Neural cell (in vitro differentiated cells): ENCODE measurements at regions not wholly inside any gene's neighbourhood (a gene's known extent, or its start where the extent isn't known, plus 50 kb on each side); places are given as distances from the start of the nearest gene placed in this dataset.

Experiments used
- H2AFZ ChIP-seq: fragments of 200-600, 300-800 bp; sonication (generic), shearing (Covaris generic); 2 replicates; pipeline ENCODE4 v1.6.0; 2014; ENCODE audit warnings: low read depth, mild to moderate bottlenecking, antibody characterized with exemption, low read length, moderate library complexity
- H3F3A ChIP-seq: fragments of 200-600 bp; shearing (Covaris generic); 2 replicates; pipeline ENCODE4 v1.6.1; 2016; ENCODE audit warnings: mild to moderate bottlenecking, moderate library complexity, mixed read lengths, antibody characterized with exemption, low read length; ENCODE audit not compliant: insufficient read depth, poor library complexity, severe bottlenecking
- H3K27ac ChIP-seq: fragments of 200-600, 300-800 bp; sonication (generic), shearing (Covaris generic); 2 replicates; pipeline ENCODE4 v1.5.1; 2014; ENCODE audit warnings: mild to moderate bottlenecking, low read length, moderate library complexity
- H3K27me3 ChIP-seq: fragments of 300-800, 200-600 bp; sonication (generic), shearing (Covaris generic); 2 replicates; pipeline ENCODE4 v1.6.0; 2014; ENCODE audit warnings: mild to moderate bottlenecking, low read depth, low read length, moderate library complexity; ENCODE audit not compliant: insufficient read depth
- H3K36me3 ChIP-seq: fragments of 300-800, 200-600 bp; sonication (generic), shearing (Covaris generic); 2 replicates; pipeline ENCODE4 v1.5.1; 2014; ENCODE audit warnings: mild to moderate bottlenecking, antibody characterized with exemption, low read length, moderate library complexity; ENCODE audit not compliant: insufficient read depth
- H3K4me2 ChIP-seq: fragments of 300-800, 200-600 bp; sonication (generic), shearing (Covaris generic); 2 replicates; pipeline ENCODE4 v1.6.0; 2014; ENCODE audit warnings: mild to moderate bottlenecking, low read length
- H3K4me3 ChIP-seq: fragments of 300-800, 200-600 bp; sonication (generic), shearing (Covaris generic); 2 replicates; pipeline ENCODE4 v1.5.1; 2014; ENCODE audit warnings: mild to moderate bottlenecking, low read length, moderate library complexity
- H3K79me2 ChIP-seq: fragments of 200-600 bp; shearing (Covaris generic); replicated peaks from 2 replicates; pipeline ENCODE4 v1.6.0; 2014; ENCODE audit warnings: mild to moderate bottlenecking, low read length, moderate library complexity; ENCODE audit not compliant: insufficient read depth
- H3K9ac ChIP-seq: fragments of 300-800, 200-600 bp; sonication (generic), shearing (Covaris generic); 2 replicates; pipeline ENCODE4 v1.6.1; 2016; ENCODE audit warnings: mild to moderate bottlenecking, low read length, mixed read lengths
- H3K9me2 ChIP-seq: fragments of 200-600 bp; shearing (Covaris generic); 2 replicates; pipeline ENCODE4 v1.6.1; 2016; ENCODE audit warnings: mild to moderate bottlenecking, low read length, mixed read lengths; ENCODE audit not compliant: insufficient read depth
- H3K9me3 ChIP-seq: fragments of 200-600, 300-800 bp; sonication (generic), shearing (Covaris generic); 2 replicates; pipeline ENCODE4 v1.6.1; 2016; ENCODE audit warnings: mild to moderate bottlenecking, mixed run types, low read length, moderate library complexity, mixed read lengths
- H4K20me1 ChIP-seq: fragments of 200-600 bp; shearing (Covaris generic); 2 replicates; pipeline ENCODE4 v1.6.1; 2016; ENCODE audit warnings: mild to moderate bottlenecking, mixed run types; ENCODE audit not compliant: insufficient read depth
- EP300 ChIP-seq: fragments of 450-650 bp; conservative IDR thresholded peaks from 2 replicates; pipeline ENCODE4 v1.6.1; 2014; ENCODE audit warnings: antibody characterized with exemption, mild to moderate bottlenecking, moderate library complexity; ENCODE audit not compliant: poor library complexity, severe bottlenecking
- MXI1 ChIP-seq: fragments of 450-650 bp; conservative IDR thresholded peaks from 2 replicates; pipeline ENCODE4 v1.6.1; 2014; ENCODE audit warnings: antibody characterized with exemption, mild to moderate bottlenecking; ENCODE audit not compliant: poor library complexity, severe bottlenecking
- POLR2AphosphoS5 ChIP-seq: IDR thresholded peaks from 2 replicates; pipeline ENCODE4 v1.6.1; 2012
- RAD21 ChIP-seq: fragments of 450-650 bp; conservative IDR thresholded peaks from 2 replicates; pipeline ENCODE4 v1.6.1; 2014; ENCODE audit warnings: antibody characterized with exemption, mild to moderate bottlenecking, moderate library complexity
- SMC3 ChIP-seq: fragments of 450-650 bp; conservative IDR thresholded peaks from 2 replicates; pipeline ENCODE4 v1.6.1; 2014; ENCODE audit warnings: antibody characterized with exemption, mild to moderate bottlenecking, moderate library complexity; ENCODE audit not compliant: poor library complexity
- TAF1 ChIP-seq: IDR thresholded peaks from 2 replicates; pipeline ENCODE4 v1.6.1; 2012; ENCODE audit warnings: low read depth
- TF ChIP-seq, protein P1 (sequence below): fragments of 450-650 bp; IDR thresholded peaks from 2 replicates; pipeline ENCODE4 v1.5.1; 2014; ENCODE audit warnings: antibody characterized with exemption, mild to moderate bottlenecking, moderate library complexity; ENCODE audit not compliant: poor library complexity, severe bottlenecking
- TF ChIP-seq, protein P2 (sequence below): IDR thresholded peaks from 2 replicates; pipeline ENCODE4 v1.6.1; 2012; ENCODE audit warnings: borderline replicate concordance

- Histone ChIP-seq H3K79me2 (no peaks in the 10 kb centered on the region), H3K36me3 (no peaks in the 10 kb centered on the region), H3K4me2 (no peak overlapping the region), H2AFZ (no peak overlapping the region), H3K4me3 (no peak overlapping the region), H3K27me3 (no peaks in the 10 kb centered on the region), H3K9ac (no peak overlapping the region), H3F3A (no peaks in the 10 kb centered on the region), H3K27ac (no peak overlapping the region), H3K9me2 (no peaks in the 10 kb centered on the region), H3K9me3 (no peaks in the 10 kb centered on the region), H4K20me1 (no peaks in the 10 kb centered on the region)
- TF ChIP-seq POLR2AphosphoS5 (no peak), TAF1 (no peak), MXI1 (no peak)
Measured at GRCh38 chr13:50586414-50587083, 256.9 kb downstream of the DLEU7 start.

DNA sequence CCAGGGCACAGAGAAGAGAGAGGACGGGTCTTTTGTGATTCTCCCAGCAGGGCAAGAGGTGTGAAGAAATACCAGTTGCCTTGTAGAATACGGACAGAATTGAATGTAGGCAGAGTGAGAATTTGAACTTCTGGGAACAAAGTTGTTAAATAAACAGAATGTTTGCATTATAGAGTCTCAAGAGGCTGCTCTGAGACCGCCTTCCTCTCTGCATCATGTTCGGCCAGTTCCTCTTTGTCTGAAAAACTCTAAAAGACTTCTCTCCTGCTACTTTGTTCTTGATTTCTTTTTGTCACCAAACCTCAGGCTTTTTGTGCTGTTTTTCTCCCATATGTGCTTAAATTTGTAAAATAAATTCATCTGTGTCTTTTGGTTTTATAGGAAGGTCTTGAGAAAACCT, 256.4 kb downstream of the DLEU7 start:
- Histone ChIP-seq H3K27ac (no peak overlapping the region), H3K4me3 (no peak overlapping the region), H3K4me2 (no peak overlapping the region), H4K20me1 (no peaks in the 10 kb centered on the region), H3K27me3 (no peaks in the 10 kb centered on the region), H3K9me3 (no peaks in the 10 kb centered on the region), H3K79me2 (no peaks in the 10 kb centered on the region), H3K9me2 (no peaks in the 10 kb centered on the region), H2AFZ (no peak overlapping the region), H3K9ac (no peak overlapping the region), H3K36me3 (no peaks in the 10 kb centered on the region), H3F3A (no peaks in the 10 kb centered on the region)
- TF ChIP-seq, protein P1, sequence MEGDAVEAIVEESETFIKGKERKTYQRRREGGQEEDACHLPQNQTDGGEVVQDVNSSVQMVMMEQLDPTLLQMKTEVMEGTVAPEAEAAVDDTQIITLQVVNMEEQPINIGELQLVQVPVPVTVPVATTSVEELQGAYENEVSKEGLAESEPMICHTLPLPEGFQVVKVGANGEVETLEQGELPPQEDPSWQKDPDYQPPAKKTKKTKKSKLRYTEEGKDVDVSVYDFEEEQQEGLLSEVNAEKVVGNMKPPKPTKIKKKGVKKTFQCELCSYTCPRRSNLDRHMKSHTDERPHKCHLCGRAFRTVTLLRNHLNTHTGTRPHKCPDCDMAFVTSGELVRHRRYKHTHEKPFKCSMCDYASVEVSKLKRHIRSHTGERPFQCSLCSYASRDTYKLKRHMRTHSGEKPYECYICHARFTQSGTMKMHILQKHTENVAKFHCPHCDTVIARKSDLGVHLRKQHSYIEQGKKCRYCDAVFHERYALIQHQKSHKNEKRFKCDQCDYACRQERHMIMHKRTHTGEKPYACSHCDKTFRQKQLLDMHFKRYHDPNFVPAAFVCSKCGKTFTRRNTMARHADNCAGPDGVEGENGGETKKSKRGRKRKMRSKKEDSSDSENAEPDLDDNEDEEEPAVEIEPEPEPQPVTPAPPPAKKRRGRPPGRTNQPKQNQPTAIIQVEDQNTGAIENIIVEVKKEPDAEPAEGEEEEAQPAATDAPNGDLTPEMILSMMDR = no peak
- no peak for TF ChIP-seq RAD21
- TF ChIP-seq EP300 = no peak
- TF ChIP-seq, protein P2, sequence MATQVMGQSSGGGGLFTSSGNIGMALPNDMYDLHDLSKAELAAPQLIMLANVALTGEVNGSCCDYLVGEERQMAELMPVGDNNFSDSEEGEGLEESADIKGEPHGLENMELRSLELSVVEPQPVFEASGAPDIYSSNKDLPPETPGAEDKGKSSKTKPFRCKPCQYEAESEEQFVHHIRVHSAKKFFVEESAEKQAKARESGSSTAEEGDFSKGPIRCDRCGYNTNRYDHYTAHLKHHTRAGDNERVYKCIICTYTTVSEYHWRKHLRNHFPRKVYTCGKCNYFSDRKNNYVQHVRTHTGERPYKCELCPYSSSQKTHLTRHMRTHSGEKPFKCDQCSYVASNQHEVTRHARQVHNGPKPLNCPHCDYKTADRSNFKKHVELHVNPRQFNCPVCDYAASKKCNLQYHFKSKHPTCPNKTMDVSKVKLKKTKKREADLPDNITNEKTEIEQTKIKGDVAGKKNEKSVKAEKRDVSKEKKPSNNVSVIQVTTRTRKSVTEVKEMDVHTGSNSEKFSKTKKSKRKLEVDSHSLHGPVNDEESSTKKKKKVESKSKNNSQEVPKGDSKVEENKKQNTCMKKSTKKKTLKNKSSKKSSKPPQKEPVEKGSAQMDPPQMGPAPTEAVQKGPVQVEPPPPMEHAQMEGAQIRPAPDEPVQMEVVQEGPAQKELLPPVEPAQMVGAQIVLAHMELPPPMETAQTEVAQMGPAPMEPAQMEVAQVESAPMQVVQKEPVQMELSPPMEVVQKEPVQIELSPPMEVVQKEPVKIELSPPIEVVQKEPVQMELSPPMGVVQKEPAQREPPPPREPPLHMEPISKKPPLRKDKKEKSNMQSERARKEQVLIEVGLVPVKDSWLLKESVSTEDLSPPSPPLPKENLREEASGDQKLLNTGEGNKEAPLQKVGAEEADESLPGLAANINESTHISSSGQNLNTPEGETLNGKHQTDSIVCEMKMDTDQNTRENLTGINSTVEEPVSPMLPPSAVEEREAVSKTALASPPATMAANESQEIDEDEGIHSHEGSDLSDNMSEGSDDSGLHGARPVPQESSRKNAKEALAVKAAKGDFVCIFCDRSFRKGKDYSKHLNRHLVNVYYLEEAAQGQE = no peak
- no peak for TF ChIP-seq SMC3
- TF ChIP-seq POLR2AphosphoS5 = no peak
